HepG2 (cell line): ENCODE measurements at regions not wholly inside any gene's neighbourhood (a gene's known extent, or its start where the extent isn't known, plus 50 kb on each side); places are given as distances from the start of the nearest gene placed in this dataset.

ENCODE experiments used
- ATAC-seq: fragments of 200-7000 bp; cut with Tn5 transposase; 3 replicates; pipeline ENCODE4 v1.9.1; 2020; ENCODE audit warnings: mild to moderate bottlenecking, moderate library complexity
- BruUV-seq: library from RNA; stranded (reverse); fragments of 400-500 nt; replicated peaks from 2 replicates; lab custom pipeline; 2021; lab: Mats Ljungman, UMichigan
- CTCF ChIA-PET: fragments of 300-600 bp; formaldehyde crosslinking; extraction: SDS; loops from one replicate; lab custom pipeline; 2021; ENCODE audit warnings: low total read pairs, inconsistent platforms, low intra/inter-chr PET ratio; lab: Yijun Ruan, JAX
- POLR2A ChIA-PET: fragments of 350-600 bp; sonication (Branson Sonifier 250); formaldehyde crosslinking; loops from one replicate; lab custom pipeline; 2020; ENCODE audit warnings: antibody characterized with exemption, inconsistent platforms; lab: Yijun Ruan, JAX
- DNase-seq: peaks from one replicate; pipeline ENCODE4 v3.0.0-alpha.2; 2015; ENCODE audit warnings: low spot score
- FAIRE-seq: peaks from 3 replicates; lab custom pipeline; 2011; peaks lifted over from hg19 to GRCh38; lab: Jason Lieb, UNC
- H2AFZ ChIP-seq: one replicate; pipeline ENCODE4 v1.6.1; 2011; ENCODE audit warnings: low read length, inconsistent platforms
- H3K27ac ChIP-seq: fragments of 300-600 bp; 3 replicates; pipeline ENCODE4 v1.8.0; 2011; ENCODE audit warnings: mixed run types, mild to moderate bottlenecking, mixed read lengths, low read length, inconsistent platforms; ENCODE audit not compliant: insufficient read depth; ENCODE audit errors: extremely low read length
- H3K27me3 ChIP-seq, 2 experiments: fragments of 200-600 bp in 1 of 2; 2 replicates in 1 of 2; 3 replicates in 1 of 2; pipeline versions ENCODE4 v1.6.0 to v1.8.0; 2011; ENCODE audit warnings: low read length in 2 of 2, mild to moderate bottlenecking in 2 of 2, moderate library complexity in 2 of 2, inconsistent platforms in 1 of 2; ENCODE audit not compliant: insufficient read depth in 2 of 2, control insufficient read depth in 1 of 2
- H3K36me3 ChIP-seq, 2 experiments: fragments of 200-600 bp in 1 of 2; replicated peaks in 1 of 2; 2 replicates in 1 of 2; 3 replicates in 1 of 2; pipeline versions ENCODE4 v1.5.1 to v1.8.0; 2011; ENCODE audit warnings: low read length in 2 of 2, inconsistent platforms in 1 of 2; ENCODE audit not compliant: insufficient read depth in 2 of 2, control insufficient read depth in 1 of 2
- H3K4me1 ChIP-seq: 2 replicates; pipeline ENCODE4 v1.5.1; 2012; ENCODE audit warnings: low read length, inconsistent platforms; ENCODE audit not compliant: insufficient read depth
- H3K4me2 ChIP-seq: 2 replicates; pipeline ENCODE4 v1.6.0; 2011; ENCODE audit warnings: low read depth, low read length, inconsistent platforms
- H3K4me3 ChIP-seq, 3 experiments: fragments of 200-600 bp in 1 of 3; sonication (generic), shearing (Covaris generic) in 1 of 3; replicated peaks in 1 of 3; 2 replicates each; pipeline ENCODE4 v1.5.1; 2011 to 2016; ENCODE audit warnings: low read length in 3 of 3, inconsistent platforms in 2 of 3, low read depth in 2 of 3, mild to moderate bottlenecking in 2 of 3, control low read depth in 1 of 3, mixed read lengths in 1 of 3; ENCODE audit not compliant: insufficient read depth in 1 of 3
- H3K79me2 ChIP-seq: one replicate; pipeline ENCODE4 v1.6.1; 2011; ENCODE audit warnings: low read length, inconsistent platforms; ENCODE audit not compliant: insufficient read depth
- H3K9ac ChIP-seq: 2 replicates; pipeline ENCODE4 v1.6.0; 2011; ENCODE audit warnings: mild to moderate bottlenecking, low read depth, low read length, inconsistent platforms; ENCODE audit not compliant: insufficient read depth
- H3K9me3 ChIP-seq: 2 replicates; pipeline ENCODE4 v1.5.1; 2012; ENCODE audit warnings: mild to moderate bottlenecking, low read length
- H4K20me1 ChIP-seq: 2 replicates; pipeline ENCODE4 v1.6.0; 2011; ENCODE audit warnings: inconsistent platforms, mild to moderate bottlenecking, low read length, moderate library complexity; ENCODE audit not compliant: insufficient read depth
- DNMT1 ChIP-seq: sonication (generic); formaldehyde crosslinking; IDR thresholded peaks from 2 replicates; pipeline ENCODE4 v1.5.1; 2020; ENCODE audit warnings: mild to moderate bottlenecking, missing genetic modification reagents
- FOXM1 ChIP-seq: sonication (generic); formaldehyde crosslinking; IDR thresholded peaks from 2 replicates; pipeline ENCODE4 v1.5.0; 2020; ENCODE audit warnings: missing genetic modification reagents
- MZF1 ChIP-seq: sonication (generic); formaldehyde crosslinking; IDR thresholded peaks from 2 replicates; pipeline ENCODE4 v1.8.1; 2023; ENCODE audit warnings: mild to moderate bottlenecking, missing genetic modification reagents, borderline replicate concordance
- ONECUT2 ChIP-seq: sonication (generic); formaldehyde crosslinking; IDR thresholded peaks from 2 replicates; pipeline ENCODE4 v1.4.0; 2020; ENCODE audit warnings: missing genetic modification reagents
- PREB ChIP-seq: sonication (generic); formaldehyde crosslinking; IDR thresholded peaks from 2 replicates; pipeline ENCODE4 v1.4.0; 2020; ENCODE audit warnings: missing genetic modification reagents
- SAFB2 ChIP-seq: sonication (generic); formaldehyde crosslinking; IDR thresholded peaks from 2 replicates; pipeline ENCODE4 v1.5.1; 2020; ENCODE audit warnings: missing genetic modification reagents, low read depth, mild to moderate bottlenecking, borderline replicate concordance
- TAF1 ChIP-seq: sonication (generic); formaldehyde crosslinking; IDR thresholded peaks from 2 replicates; pipeline ENCODE4 v1.4.0; 2020; ENCODE audit warnings: missing genetic modification reagents
- ZBTB40 ChIP-seq, 2 experiments: fragments of 450-650 bp in 1 of 2; sonication (generic) in 1 of 2; formaldehyde crosslinking in 1 of 2; IDR thresholded peaks; 2 replicates each; pipeline versions ENCODE4 v1.6.1 to v1.8.0; 2016 to 2022; ENCODE audit warnings: antibody characterized with exemption in 1 of 2, mild to moderate bottlenecking in 1 of 2, missing genetic modification reagents in 1 of 2
- ZNF468 ChIP-seq: sonication (generic); formaldehyde crosslinking; IDR thresholded peaks from 2 replicates; pipeline ENCODE4 v1.8.0; 2022; ENCODE audit warnings: mild to moderate bottlenecking, moderate library complexity, missing genetic modification reagents
- ZNF615 ChIP-seq: sonication (generic); formaldehyde crosslinking; IDR thresholded peaks from 2 replicates; pipeline ENCODE4 v1.5.0; 2020; ENCODE audit warnings: mild to moderate bottlenecking, missing genetic modification reagents, borderline replicate concordance
- ZNF788 ChIP-seq: sonication (generic); formaldehyde crosslinking; IDR thresholded peaks from 2 replicates; pipeline ENCODE4 v1.5.0; 2020; ENCODE audit warnings: mild to moderate bottlenecking, missing genetic modification reagents, borderline replicate concordance
- ZNF83 ChIP-seq: sonication (generic); formaldehyde crosslinking; IDR thresholded peaks from 2 replicates; pipeline ENCODE4 v1.4.0; 2020; ENCODE audit warnings: missing genetic modification reagents, mild to moderate bottlenecking, borderline replicate concordance
- WGBS: methylation state at CpG from one replicate; pipeline ENCODE4 v1.1.6; 2017; ENCODE audit warnings: low lambda C conversion rate; 5-methylcytosine and 5-hydroxymethylcytosine counted together
- in situ Hi-C: cut with HindIII; loops from 2 replicates; pipeline ENCODE4 v1.10.0; 2017; ENCODE audit warnings: low pct_unique_long_range_greater_than_20kb; ENCODE audit not compliant: extremely low pct_ligation_motif_present
- intact Hi-C: fragments of 100-400 bp; cut with micrococcal nuclease; formaldehyde crosslinking; loops from one replicate; pipeline ENCODE4 v1.10.0; 2022; ENCODE audit not compliant: unreplicated experiment

GRCh38 chr21:27157097-27157496 lies 190.2 kb upstream of the ADAMTS5 start:
- in situ Hi-C loops, result no loop called here
- POLR2A ChIA-PET, result no interaction called here
- CTCF ChIA-PET, result no interaction called here

GRCh38 chr21:27156666-27157065 lies 189.8 kb upstream of the ADAMTS5 start:
- TF ChIP-seq ZBTB40 (IDR thresholded peaks at IDR 0.05), result peak; percentile 80
- TF ChIP-seq ZBTB40 (CRISPR knock-in tag; IDR thresholded peaks at IDR 0.05), result no peak
- TF ChIP-seq ZNF788 (CRISPR knock-in tag), result no peak
- TF ChIP-seq, all 625 proteins: peak for 1
- H3K79me2 ChIP-seq, result no peaks in the 10 kb centered on the region
- in situ Hi-C loops (no loop called here), intact Hi-C loops (no loop called here)
- no peaks in the 10 kb centered on the region for H3K27me3 ChIP-seq
- H3K9ac ChIP-seq, result no peak overlapping the region
- CTCF ChIA-PET, result no interaction called here
- H3K4me2 ChIP-seq, result no peak overlapping the region
- DNase-seq (no peak), ATAC-seq (no peak), FAIRE-seq (no peak)
- no TSS peak for BruUV-seq
- H2AFZ ChIP-seq, result no peak overlapping the region
- POLR2A ChIA-PET, result no interaction called here
- H3K9me3 ChIP-seq, result peaks cover 91% of the 10 kb centered on the region
- H3K4me3 ChIP-seq, result no peak overlapping the region
- H3K27ac ChIP-seq, result no peak overlapping the region
- no peaks in the 10 kb centered on the region for H4K20me1 ChIP-seq
- H3K36me3 ChIP-seq, result no peaks in the 10 kb centered on the region
- 5% methylated on average over 1 of the region's 1 CpG for WGBS
- no peaks in the 10 kb centered on the region for H3K4me1 ChIP-seq

More at GRCh38 chr21:27157097-27157496, 190.2 kb upstream of the ADAMTS5 start:
- Histone ChIP-seq H3K27ac (no peak overlapping the region), H2AFZ (no peak overlapping the region), H3K4me3 (no peak overlapping the region), H3K9me3 (peaks cover 91% of the 10 kb centered on the region), H3K27me3 (no peaks in the 10 kb centered on the region), H3K79me2 (no peaks in the 10 kb centered on the region), H4K20me1 (no peaks in the 10 kb centered on the region), H3K9ac (no peak overlapping the region), H3K4me2 (no peak overlapping the region), H3K4me1 (no peaks in the 10 kb centered on the region), H3K36me3 (no peaks in the 10 kb centered on the region)
- no peak for TF ChIP-seq ZNF615
- no peak for TF ChIP-seq DNMT1
- no peak for TF ChIP-seq TAF1 (CRISPR knock-in tag)
- TF ChIP-seq FOXM1, result no peak
- TF ChIP-seq ZNF83 (CRISPR knock-in tag), result no peak
- TF ChIP-seq MZF1 (CRISPR knock-in tag), result no peak
- no peak for TF ChIP-seq SAFB2
- TF ChIP-seq PREB (CRISPR knock-in tag), result no peak
- TF ChIP-seq ZNF468 (CRISPR knock-in tag), result no peak
- TF ChIP-seq ONECUT2 (CRISPR knock-in tag), result no peak
- BruUV-seq, result no TSS peak
- DNase-seq, result no peak
- intact Hi-C loops, result no loop called here
- no peak for FAIRE-seq
- WGBS, result 0% methylated on average over 7 of the region's 7 CpGs
- ATAC-seq, result no peak
